Activated CD8-positive, alpha-beta T cell treated with anti-CD3 and anti-CD28 coated beads, Interleukin-2, amount 10 ng/mL, durations not matched to agents 7 days and 5 days (primary cell): ENCODE measurements at regions not wholly inside any gene's neighbourhood (a gene's known extent, or its start where the extent isn't known, plus 50 kb on each side); places are given as distances from the start of the nearest gene placed in this dataset.
"Not testable (repeated sequence)": the region's sequence is repeated elsewhere in the genome, so short reads cannot be mapped to it uniquely, and the experiment has no call there.

Experiments
- ATAC-seq: fragments of 150-1000 bp; cut with Tn5 transposase; one replicate; pipeline ENCODE4 v1.10.0; 2021; ENCODE audit warnings: moderate library complexity
- CTCF ChIA-PET: fragments of 350-600 bp; sonication (Branson Sonifier 250); formaldehyde crosslinking; loops from one replicate; lab custom pipeline; 2021; ENCODE audit warnings: antibody characterized with exemption; lab: Charles Lee
- POLR2A ChIA-PET: fragments of 350-600 bp; sonication (Branson Sonifier 250); formaldehyde crosslinking; loops from one replicate; lab custom pipeline; 2021; ENCODE audit warnings: antibody characterized with exemption; lab: Charles Lee
- DNase-seq: peaks from one replicate; pipeline ENCODE4 v3.0.0-alpha.2; 2020
- H3K27ac Mint-ChIP-seq: one replicate; pipeline ENCODE4 v1.8.0; 2021; ENCODE audit warnings: mild to moderate bottlenecking, mixed read lengths
- H3K27me3 Mint-ChIP-seq: one replicate; pipeline ENCODE4 v1.8.0; 2021; ENCODE audit warnings: low read depth, mixed read lengths
- H3K36me3 Mint-ChIP-seq: one replicate; pipeline ENCODE4 v1.8.0; 2021; ENCODE audit warnings: low read depth, mixed read lengths
- H3K4me1 Mint-ChIP-seq: one replicate; pipeline ENCODE4 v1.8.0; 2021; ENCODE audit warnings: low read depth, mixed read lengths
- H3K4me3 Mint-ChIP-seq: one replicate; pipeline ENCODE4 v1.8.0; 2021; ENCODE audit warnings: mild to moderate bottlenecking, mixed read lengths
- H3K9me3 Mint-ChIP-seq: one replicate; pipeline ENCODE4 v1.8.0; 2022; ENCODE audit warnings: mixed read lengths; ENCODE audit not compliant: insufficient read depth

GRCh38 chr13:71018995-71019394 is 848.0 kb downstream of the DACH1 start:
- no peaks in the 10 kb centered on the region for H3K36me3 Mint-ChIP-seq
- POLR2A ChIA-PET = no interaction called here
- no peak overlapping the region for H3K27ac Mint-ChIP-seq
- no peak for ATAC-seq
- DNase-seq = no peak
- CTCF ChIA-PET = no interaction called here
- no peaks in the 10 kb centered on the region for H3K4me1 Mint-ChIP-seq
- no peaks in the 10 kb centered on the region for H3K9me3 Mint-ChIP-seq
- no peaks in the 10 kb centered on the region for H3K27me3 Mint-ChIP-seq
- H3K4me3 Mint-ChIP-seq = no peak overlapping the region

DNA sequence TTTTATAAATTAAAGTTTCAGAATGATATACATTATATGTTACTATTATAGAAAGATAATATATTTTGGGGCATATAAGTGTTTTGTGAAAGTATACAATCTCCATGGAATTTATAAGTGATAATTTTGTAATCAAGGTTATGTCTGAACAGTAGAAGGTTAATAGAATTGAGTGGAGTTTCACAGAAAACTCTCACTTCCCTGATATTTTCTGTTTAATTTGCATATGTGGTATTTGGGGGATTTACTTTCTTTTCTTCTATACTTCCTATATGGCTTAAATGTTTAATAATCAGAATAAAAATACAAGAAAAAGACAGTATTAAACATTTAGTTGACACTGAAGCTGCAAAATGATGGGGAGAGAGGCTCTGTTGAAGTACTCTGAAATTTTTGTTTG is 848.5 kb downstream of the DACH1 start:
- H3K27ac Mint-ChIP-seq = no peak overlapping the region
- DNase-seq (no peak), ATAC-seq (no peak)
- no peaks in the 10 kb centered on the region for H3K4me1 Mint-ChIP-seq
- no peak overlapping the region for H3K4me3 Mint-ChIP-seq
- no peaks in the 10 kb centered on the region for H3K27me3 Mint-ChIP-seq
- no peaks in the 10 kb centered on the region for H3K36me3 Mint-ChIP-seq
- ChIA-PET CTCF (no interaction called here), POLR2A (no interaction called here)
- no peaks in the 10 kb centered on the region for H3K9me3 Mint-ChIP-seq

DNA sequence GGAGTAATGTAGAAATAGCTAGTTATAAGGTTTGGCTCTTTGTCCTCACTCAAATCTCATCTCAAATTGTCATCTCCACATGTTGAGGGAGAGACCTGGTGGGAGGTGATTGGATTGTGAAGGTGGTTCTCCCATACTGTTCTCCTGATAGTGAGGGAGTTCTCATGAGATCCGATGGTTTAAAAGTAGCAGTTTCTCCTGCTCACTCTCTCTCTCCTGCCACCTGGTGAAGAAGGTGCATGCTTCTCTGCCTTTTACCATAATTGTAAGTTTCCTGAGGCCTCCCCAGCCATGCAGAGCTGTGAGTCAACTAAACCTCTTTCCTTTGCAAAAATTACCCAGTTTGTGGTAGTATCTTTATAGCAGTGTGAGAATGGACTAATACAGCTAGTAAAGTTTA is 849.4 kb downstream of the DACH1 start:
- ChIA-PET CTCF (no interaction called here), POLR2A (no interaction called here)
- no peaks in the 10 kb centered on the region for H3K36me3 Mint-ChIP-seq
- H3K4me1 Mint-ChIP-seq = no peaks in the 10 kb centered on the region
- no peaks in the 10 kb centered on the region for H3K9me3 Mint-ChIP-seq
- no peak for DNase-seq
- no peak for ATAC-seq
- no peak overlapping the region for H3K27ac Mint-ChIP-seq
- H3K27me3 Mint-ChIP-seq = no peaks in the 10 kb centered on the region
- H3K4me3 Mint-ChIP-seq = no peak overlapping the region

DNA sequence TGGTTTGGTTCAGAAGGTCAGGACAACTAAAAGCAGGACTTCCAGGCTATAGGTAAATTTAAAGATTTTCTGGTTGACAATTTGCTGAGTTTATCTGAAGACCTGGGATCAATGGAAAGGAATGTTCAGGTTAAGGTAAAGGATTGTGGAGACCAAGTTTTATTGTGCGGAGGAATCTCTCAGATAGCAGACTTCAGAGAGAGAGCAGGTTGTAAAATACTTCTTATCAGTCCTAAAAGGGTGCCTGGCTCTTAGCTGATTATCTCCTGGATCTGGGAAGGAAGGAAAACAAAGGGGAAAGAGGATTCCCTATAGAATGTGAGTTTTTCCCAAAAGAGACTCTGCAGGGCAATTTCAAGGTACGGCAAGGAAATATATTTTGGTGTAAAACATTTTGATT is 851.5 kb downstream of the DACH1 start:
- DNase-seq (no peak), ATAC-seq (no peak)
- CTCF ChIA-PET = no interaction called here
- Mint-ChIP-seq H3K4me3 (no peak overlapping the region), H3K27ac (no peak overlapping the region), H3K4me1 (no peaks in the 10 kb centered on the region), H3K9me3 (no peaks in the 10 kb centered on the region), H3K27me3 (no peaks in the 10 kb centered on the region), H3K36me3 (no peaks in the 10 kb centered on the region)
- POLR2A ChIA-PET = no interaction called here

DNA sequence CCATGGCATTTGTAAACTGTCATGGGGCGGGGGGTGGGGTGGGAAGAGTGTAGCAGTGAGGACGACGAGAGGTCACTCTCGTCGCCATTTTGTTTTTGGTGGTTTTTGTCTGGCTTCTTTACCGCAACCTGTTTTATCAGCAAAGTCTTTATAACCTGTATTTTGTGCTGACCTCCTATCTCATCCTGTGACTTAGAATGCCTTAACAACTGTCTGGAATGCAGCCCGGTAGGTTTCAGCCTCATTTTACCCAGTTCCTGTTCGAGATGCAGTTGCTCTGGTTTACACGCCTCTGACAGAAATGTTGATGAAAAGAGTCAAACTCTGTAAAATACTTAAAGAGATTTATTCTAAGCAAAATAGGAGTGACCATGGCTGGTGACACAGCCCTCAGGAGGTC is 852.0 kb downstream of the DACH1 start:
- H3K36me3 Mint-ChIP-seq = no peaks in the 10 kb centered on the region
- ATAC-seq (no peak), DNase-seq (no peak)
- ChIA-PET POLR2A (no interaction called here), CTCF (no interaction called here)
- H3K4me1 Mint-ChIP-seq = no peaks in the 10 kb centered on the region
- H3K4me3 Mint-ChIP-seq = no peak overlapping the region
- no peaks in the 10 kb centered on the region for H3K27me3 Mint-ChIP-seq
- no peaks in the 10 kb centered on the region for H3K9me3 Mint-ChIP-seq
- no peak overlapping the region for H3K27ac Mint-ChIP-seq

GRCh38 chr13:71005919-71006318 is 861.1 kb downstream of the DACH1 start:
- H3K27me3 Mint-ChIP-seq = no peaks in the 10 kb centered on the region
- no peaks in the 10 kb centered on the region for H3K4me1 Mint-ChIP-seq
- DNase-seq = no peak
- no peaks in the 10 kb centered on the region for H3K9me3 Mint-ChIP-seq
- ATAC-seq = no peak
- H3K27ac Mint-ChIP-seq = no peak overlapping the region
- ChIA-PET CTCF (no interaction called here), POLR2A (no interaction called here)
- H3K4me3 Mint-ChIP-seq = no peak overlapping the region
- H3K36me3 Mint-ChIP-seq = no peaks in the 10 kb centered on the region

DNA sequence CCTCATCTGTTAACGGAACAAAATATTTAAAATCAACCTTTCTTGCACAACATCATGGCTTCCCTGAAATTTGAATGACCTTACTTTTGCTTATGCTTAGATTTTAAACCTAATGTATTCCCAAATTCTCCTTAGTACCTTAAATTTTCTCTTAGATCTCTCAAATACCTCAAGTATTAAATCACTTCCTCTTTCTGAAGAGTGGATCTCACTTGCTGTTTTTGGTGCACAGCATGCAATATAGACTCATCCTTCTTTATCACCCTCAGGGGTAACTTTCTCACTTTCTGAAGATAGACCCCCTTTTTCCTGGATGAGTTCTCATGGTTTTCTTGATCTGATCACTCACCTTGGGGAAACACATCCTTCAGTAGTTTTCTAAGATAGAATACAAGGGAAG is 871.7 kb downstream of the DACH1 start:
- Mint-ChIP-seq H3K4me3 (no peak overlapping the region), H3K27me3 (no peaks in the 10 kb centered on the region), H3K4me1 (no peaks in the 10 kb centered on the region), H3K9me3 (no peaks in the 10 kb centered on the region), H3K27ac (no peak overlapping the region), H3K36me3 (no peaks in the 10 kb centered on the region)
- POLR2A ChIA-PET = no interaction called here
- CTCF ChIA-PET = no interaction called here
- DNase-seq = no peak
- ATAC-seq = no peak

GRCh38 chr13:70994191-70994590 is 872.8 kb downstream of the DACH1 start:
- ATAC-seq (no peak), DNase-seq (no peak)
- Mint-ChIP-seq H3K4me3 (no peak overlapping the region), H3K27me3 (no peaks in the 10 kb centered on the region), H3K4me1 (no peaks in the 10 kb centered on the region), H3K36me3 (no peaks in the 10 kb centered on the region), H3K27ac (no peak overlapping the region), H3K9me3 (no peaks in the 10 kb centered on the region)
- ChIA-PET POLR2A (no interaction called here), CTCF (no interaction called here)

GRCh38 chr13:70987043-70987442 is 878.8 kb upstream of the KLHL1 start:
- no peak for DNase-seq
- ChIA-PET POLR2A (no interaction called here), CTCF (no interaction called here)
- no peaks in the 10 kb centered on the region for H3K27me3 Mint-ChIP-seq
- ATAC-seq = no peak
- H3K27ac Mint-ChIP-seq = no peak overlapping the region
- no peaks in the 10 kb centered on the region for H3K4me1 Mint-ChIP-seq
- no peaks in the 10 kb centered on the region for H3K36me3 Mint-ChIP-seq
- no peak overlapping the region for H3K4me3 Mint-ChIP-seq
- H3K9me3 Mint-ChIP-seq = no peaks in the 10 kb centered on the region

- ChIA-PET POLR2A (no interaction called here), CTCF (no interaction called here)
- Mint-ChIP-seq H3K4me3 (no peak overlapping the region), H3K4me1 (no peaks in the 10 kb centered on the region), H3K27ac (no peak overlapping the region), H3K36me3 (no peaks in the 10 kb centered on the region), H3K9me3 (no peaks in the 10 kb centered on the region), H3K27me3 (no peaks in the 10 kb centered on the region)
- ATAC-seq (no peak), DNase-seq (no peak)
Measured at GRCh38 chr13:70985371-70985770, 877.1 kb upstream of the KLHL1 start.

DNA sequence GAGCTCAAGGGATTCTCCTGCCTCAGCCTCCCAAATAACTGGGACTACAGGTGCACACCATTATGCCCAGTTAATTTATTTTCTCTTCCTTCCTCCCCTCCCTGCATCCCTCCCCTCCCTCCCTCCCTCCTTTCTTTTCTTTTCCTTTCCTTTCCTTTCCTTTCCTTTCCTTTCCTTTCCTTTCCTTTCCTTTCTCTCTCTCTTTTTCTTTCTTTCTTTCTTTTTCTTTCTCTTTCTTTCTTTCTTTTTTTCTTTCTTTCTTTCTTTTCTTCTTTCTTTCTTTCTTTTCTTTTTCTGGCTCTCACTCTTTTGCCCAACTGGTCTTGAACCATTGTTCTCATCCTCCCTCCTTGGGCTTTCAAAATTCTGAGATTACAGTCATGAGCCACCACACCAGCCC is 873.0 kb upstream of the KLHL1 start:
- H3K4me3 Mint-ChIP-seq, POLR2A ChIA-PET, H3K4me1 Mint-ChIP-seq, H3K36me3 Mint-ChIP-seq, H3K27me3 Mint-ChIP-seq, H3K27ac Mint-ChIP-seq, ATAC-seq, H3K9me3 Mint-ChIP-seq, DNase-seq, CTCF ChIA-PET: not testable (repeated sequence)

DNA sequence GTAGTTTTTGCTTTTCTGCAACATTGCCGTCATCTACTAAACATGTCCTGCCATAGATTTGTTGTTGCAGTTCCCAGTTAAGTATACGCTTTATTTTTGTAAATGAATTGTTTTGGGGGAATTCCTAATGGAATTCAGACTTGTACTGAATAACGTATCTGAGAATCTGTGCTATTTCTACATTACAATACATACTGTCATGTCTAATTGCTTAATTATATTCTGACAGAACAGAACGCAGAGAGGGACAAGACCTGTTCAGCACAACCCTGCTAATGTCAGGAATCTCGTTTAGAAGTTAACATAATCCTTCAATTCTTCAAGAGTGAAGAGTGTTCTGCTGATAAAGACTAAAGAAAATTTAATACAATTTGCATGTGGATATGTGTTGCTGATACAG is 861.1 kb upstream of the KLHL1 start:
- no peaks in the 10 kb centered on the region for H3K36me3 Mint-ChIP-seq
- H3K27me3 Mint-ChIP-seq = no peaks in the 10 kb centered on the region
- no peak overlapping the region for H3K27ac Mint-ChIP-seq
- DNase-seq (no peak), ATAC-seq (no peak)
- H3K9me3 Mint-ChIP-seq = no peaks in the 10 kb centered on the region
- H3K4me1 Mint-ChIP-seq = no peaks in the 10 kb centered on the region
- ChIA-PET CTCF (no interaction called here), POLR2A (no interaction called here)
- no peak overlapping the region for H3K4me3 Mint-ChIP-seq

GRCh38 chr13:70967564-70967963 is 859.3 kb upstream of the KLHL1 start:
- H3K4me1 Mint-ChIP-seq = no peaks in the 10 kb centered on the region
- H3K9me3 Mint-ChIP-seq = no peaks in the 10 kb centered on the region
- no peak overlapping the region for H3K4me3 Mint-ChIP-seq
- no peaks in the 10 kb centered on the region for H3K36me3 Mint-ChIP-seq
- ChIA-PET CTCF (no interaction called here), POLR2A (no interaction called here)
- ATAC-seq (no peak), DNase-seq (no peak)
- H3K27me3 Mint-ChIP-seq = no peaks in the 10 kb centered on the region
- H3K27ac Mint-ChIP-seq = no peak overlapping the region
